Neural progenitor cell (in vitro differentiated cells): ENCODE measurements at regions not wholly inside any gene's neighbourhood (a gene's known extent, or its start where the extent isn't known, plus 50 kb on each side); places are given as distances from the start of the nearest gene placed in this dataset.

Source experiments
- CTCF ChIP-seq: fragments of 200-600 bp; sonication (generic); IDR thresholded peaks from 2 replicates; pipeline ENCODE4 v1.5.1; 2017; ENCODE audit warnings: antibody characterized with exemption, mild to moderate bottlenecking
- EZH2 ChIP-seq: fragments of 200-600 bp; sonication (generic); IDR thresholded peaks from 2 replicates; pipeline ENCODE4 v1.6.1; 2017; ENCODE audit warnings: antibody characterized with exemption, mild to moderate bottlenecking, moderate library complexity

- TF ChIP-seq CTCF = no peak
- no peak for TF ChIP-seq EZH2
Measured at GRCh38 chr7:85771516-85771915, 584.7 kb upstream of the SEMA3D start.
